ENCODE measurements at regions not wholly inside any gene's neighbourhood (a gene's known extent, or its start where the extent isn't known, plus 50 kb on each side); places are given as distances from the start of the nearest gene placed in this dataset.

DNA sequence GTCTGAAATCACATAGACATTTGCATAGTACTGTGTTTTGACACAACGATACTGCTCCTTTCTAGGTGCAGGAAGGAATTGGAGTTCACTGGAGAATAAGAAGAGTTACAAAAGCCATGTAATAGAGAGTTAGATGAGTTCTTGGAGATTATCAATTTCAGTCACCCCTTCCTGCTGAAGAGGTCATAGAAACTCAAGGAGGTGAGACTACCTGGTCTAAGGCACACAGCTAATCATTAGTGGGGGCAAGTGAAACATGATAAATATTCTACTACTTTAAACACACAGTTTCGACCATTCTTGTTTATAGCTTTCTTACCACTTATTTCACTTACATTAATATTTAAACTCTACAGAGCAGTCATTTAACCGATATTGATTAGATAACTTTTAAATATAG lies 286.9 kb upstream of the NXPH2 start:
- TF ChIP-seq, protein P1, sequence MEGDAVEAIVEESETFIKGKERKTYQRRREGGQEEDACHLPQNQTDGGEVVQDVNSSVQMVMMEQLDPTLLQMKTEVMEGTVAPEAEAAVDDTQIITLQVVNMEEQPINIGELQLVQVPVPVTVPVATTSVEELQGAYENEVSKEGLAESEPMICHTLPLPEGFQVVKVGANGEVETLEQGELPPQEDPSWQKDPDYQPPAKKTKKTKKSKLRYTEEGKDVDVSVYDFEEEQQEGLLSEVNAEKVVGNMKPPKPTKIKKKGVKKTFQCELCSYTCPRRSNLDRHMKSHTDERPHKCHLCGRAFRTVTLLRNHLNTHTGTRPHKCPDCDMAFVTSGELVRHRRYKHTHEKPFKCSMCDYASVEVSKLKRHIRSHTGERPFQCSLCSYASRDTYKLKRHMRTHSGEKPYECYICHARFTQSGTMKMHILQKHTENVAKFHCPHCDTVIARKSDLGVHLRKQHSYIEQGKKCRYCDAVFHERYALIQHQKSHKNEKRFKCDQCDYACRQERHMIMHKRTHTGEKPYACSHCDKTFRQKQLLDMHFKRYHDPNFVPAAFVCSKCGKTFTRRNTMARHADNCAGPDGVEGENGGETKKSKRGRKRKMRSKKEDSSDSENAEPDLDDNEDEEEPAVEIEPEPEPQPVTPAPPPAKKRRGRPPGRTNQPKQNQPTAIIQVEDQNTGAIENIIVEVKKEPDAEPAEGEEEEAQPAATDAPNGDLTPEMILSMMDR (IDR thresholded peaks at IDR 0.05; ENCODE audit: low read length): no peak
- TF ChIP-seq EZH2 (IDR thresholded peaks at IDR 0.05; ENCODE audit: borderline replicate concordance, low read length): no peak

All from OCI-LY1 (cell line).